ENCODE measurements at regions not wholly inside any gene's neighbourhood (a gene's known extent, or its start where the extent isn't known, plus 50 kb on each side); places are given as distances from the start of the nearest gene placed in this dataset.

- no peak for DNase-seq
Measured at GRCh38 chrX:46447384-46447783, 97.8 kb downstream of the ZNF674 start.

- DNase-seq, result peak; percentile 82 to 85
Measured at GRCh38 chrX:46446727-46447378, 98.4 kb downstream of the ZNF674 start.

GRCh38 chrX:46444011-46444410, 101.2 kb downstream of the ZNF674 start:
- no peak for DNase-seq

GRCh38 chrX:46436744-46437143, 108.5 kb downstream of the ZNF674 start:
- no peak for DNase-seq

- no peak for DNase-seq
Measured at GRCh38 chrX:46433892-46434291, 111.3 kb downstream of the ZNF674 start.

GRCh38 chrX:46408553-46409407, 136.4 kb downstream of the ZNF674 start:
- DNase-seq, result peak; percentile 52 to 65

- DNase-seq, result no peak
Measured at GRCh38 chrX:46407753-46408130, 137.5 kb downstream of the ZNF674 start.

GRCh38 chrX:46407036-46407752, 138.0 kb downstream of the ZNF674 start:
- no peak for DNase-seq

GRCh38 chrX:46404774-46405173, 140.4 kb downstream of the ZNF674 start:
- DNase-seq, result no peak

- DNase-seq, result no peak
Measured at GRCh38 chrX:46400530-46401443, 144.4 kb downstream of the ZNF674 start.

GRCh38 chrX:46398874-46399273, 146.3 kb downstream of the ZNF674 start:
- no peak for DNase-seq

- DNase-seq, result no peak
Measured at GRCh38 chrX:46398126-46398525, 147.1 kb downstream of the ZNF674 start.

- no peak for DNase-seq
Measured at GRCh38 chrX:46386511-46386910, 158.7 kb downstream of the ZNF674 start.

- DNase-seq, result no peak
Measured at GRCh38 chrX:46383006-46383405, 162.2 kb downstream of the ZNF674 start.

GRCh38 chrX:46382595-46382994, 162.6 kb downstream of the ZNF674 start:
- DNase-seq, result no peak

GRCh38 chrX:46381630-46382029, 163.6 kb downstream of the ZNF674 start:
- DNase-seq, result peak; percentile 17

- DNase-seq, result no peak
Measured at GRCh38 chrX:46380148-46380752, 165.0 kb downstream of the ZNF674 start.

GRCh38 chrX:46376246-46376885, 168.9 kb downstream of the ZNF674 start:
- DNase-seq, result peak; percentile 0 to 56

- no peak for DNase-seq
Measured at GRCh38 chrX:46375831-46376230, 169.4 kb downstream of the ZNF674 start.

GRCh38 chrX:46374371-46374770, 170.8 kb downstream of the ZNF674 start:
- DNase-seq, result no peak

GRCh38 chrX:46367491-46367890, 177.7 kb downstream of the ZNF674 start:
- no peak for DNase-seq

All from stimulated activated CD4-positive, alpha-beta T cell treated with anti-CD3 and anti-CD28 coated beads, Interleukin-4, amount 100 ng/mL, for 4 hours (primary cell).